Neural progenitor cell (in vitro differentiated cells): ENCODE measurements at regions not wholly inside any gene's neighbourhood (a gene's known extent, or its start where the extent isn't known, plus 50 kb on each side); places are given as distances from the start of the nearest gene placed in this dataset.
"Not testable (repeated sequence)": the region's sequence is repeated elsewhere in the genome, so short reads cannot be mapped to it uniquely, and the experiment has no call there.

Source experiments
- DNase-seq: peaks from one replicate; pipeline ENCODE4 v3.0.0-alpha.2; 2016; ENCODE audit warnings: low spot score
- H2AFZ ChIP-seq: fragments of 200-600 bp; sonication (generic); replicated peaks from 2 replicates; pipeline ENCODE4 v1.6.1; 2016; ENCODE audit warnings: antibody characterized with exemption
- H3F3A ChIP-seq: fragments of 200-600 bp; sonication (generic); 2 replicates; pipeline ENCODE4 v1.6.1; 2016; ENCODE audit warnings: antibody characterized with exemption, low read depth
- H3K27ac ChIP-seq: fragments of 200-600 bp; sonication (generic); 2 replicates; pipeline ENCODE4 v1.5.1; 2016; ENCODE audit warnings: mild to moderate bottlenecking
- H3K27me3 ChIP-seq: fragments of 200-600 bp; sonication (generic); 2 replicates; pipeline ENCODE4 v1.6.1; 2016; ENCODE audit warnings: mild to moderate bottlenecking, moderate library complexity
- H3K36me3 ChIP-seq: fragments of 200-600 bp; sonication (generic); 2 replicates; pipeline ENCODE4 v1.5.1; 2016
- H3K4me1 ChIP-seq: fragments of 200-600 bp; sonication (generic); 2 replicates; pipeline ENCODE4 v1.6.1; 2016; ENCODE audit warnings: mixed run types
- H3K4me2 ChIP-seq: fragments of 200-600 bp; sonication (generic); 2 replicates; pipeline ENCODE4 v1.6.1; 2016
- H3K4me3 ChIP-seq: fragments of 200-600 bp; sonication (generic); 2 replicates; pipeline ENCODE4 v1.5.1; 2016
- H3K79me2 ChIP-seq: fragments of 200-600 bp; sonication (generic); 2 replicates; pipeline ENCODE4 v1.6.1; 2016; ENCODE audit warnings: low read depth
- H3K9ac ChIP-seq: fragments of 200-600 bp; sonication (generic); 2 replicates; pipeline ENCODE4 v1.6.1; 2016
- H3K9me3 ChIP-seq: fragments of 200-600 bp; sonication (generic); 2 replicates; pipeline ENCODE4 v1.5.1; 2016; ENCODE audit warnings: low read depth
- H4K20me1 ChIP-seq: fragments of 200-600 bp; sonication (generic); 2 replicates; pipeline ENCODE4 v1.6.1; 2016; ENCODE audit warnings: low read depth
- H3K27ac Mint-ChIP-seq: 3 replicates; pipeline ENCODE4 v1.8.0; 2021; ENCODE audit warnings: mixed read lengths
- H3K27me3 Mint-ChIP-seq: 2 replicates; pipeline ENCODE4 v1.8.0; 2022; ENCODE audit warnings: low read depth, mild to moderate bottlenecking, inconsistent platforms, moderate library complexity, mixed read lengths; ENCODE audit not compliant: insufficient read depth
- H3K36me3 Mint-ChIP-seq: 3 replicates; pipeline ENCODE4 v1.8.0; 2021; ENCODE audit warnings: mixed read lengths
- H3K4me1 Mint-ChIP-seq: 3 replicates; pipeline ENCODE4 v1.8.0; 2021; ENCODE audit warnings: mixed read lengths
- H3K4me3 Mint-ChIP-seq: 3 replicates; pipeline ENCODE4 v1.8.0; 2021; ENCODE audit warnings: mild to moderate bottlenecking, moderate library complexity, mixed read lengths
- H3K9me3 Mint-ChIP-seq: 3 replicates; pipeline ENCODE4 v1.8.0; 2020; ENCODE audit warnings: mixed read lengths
- CTCF ChIP-seq: fragments of 200-600 bp; sonication (generic); IDR thresholded peaks from 2 replicates; pipeline ENCODE4 v1.5.1; 2017; ENCODE audit warnings: antibody characterized with exemption, mild to moderate bottlenecking
- EZH2 ChIP-seq: fragments of 200-600 bp; sonication (generic); IDR thresholded peaks from 2 replicates; pipeline ENCODE4 v1.6.1; 2017; ENCODE audit warnings: antibody characterized with exemption, mild to moderate bottlenecking, moderate library complexity
- EZH2phosphoT487 ChIP-seq: fragments of 200-600 bp; sonication (generic); IDR thresholded peaks from 2 replicates; pipeline ENCODE4 v1.6.1; 2017; ENCODE audit warnings: antibody characterized with exemption

GRCh38 chr3:96631050-96631449 lies 183.3 kb upstream of the EPHA6 start:
- Mint-ChIP-seq H3K27me3 (peaks cover 2% of the 10 kb centered on the region), H3K36me3 (no peaks in the 10 kb centered on the region), H3K27ac (no peak overlapping the region), H3K4me3 (no peak overlapping the region), H3K9me3 (no peaks in the 10 kb centered on the region), H3K4me1 (no peaks in the 10 kb centered on the region)
- Histone ChIP-seq H3K9ac (no peak overlapping the region), H3F3A (no peaks in the 10 kb centered on the region), H3K27me3 (no peaks in the 10 kb centered on the region), H3K79me2 (no peaks in the 10 kb centered on the region), H3K36me3 (no peaks in the 10 kb centered on the region), H3K4me3 (no peak overlapping the region), H3K27ac (no peak overlapping the region), H3K4me1 (no peaks in the 10 kb centered on the region), H3K4me2 (no peak overlapping the region), H3K9me3 (no peaks in the 10 kb centered on the region), H2AFZ (no peak overlapping the region), H4K20me1 (no peaks in the 10 kb centered on the region)
- TF ChIP-seq CTCF (no peak), EZH2 (no peak), EZH2phosphoT487 (no peak)
- DNase-seq: no peak

GRCh38 chr3:96646596-96646995 lies 167.8 kb upstream of the EPHA6 start:
- H3K36me3 Mint-ChIP-seq: no peaks in the 10 kb centered on the region
- H3K27ac Mint-ChIP-seq: no peak overlapping the region
- no peak overlapping the region for H3K4me3 Mint-ChIP-seq
- Histone ChIP-seq H2AFZ (no peak overlapping the region), H3K79me2 (no peaks in the 10 kb centered on the region), H4K20me1 (no peaks in the 10 kb centered on the region), H3K27me3 (no peaks in the 10 kb centered on the region), H3K9ac (no peak overlapping the region), H3K9me3 (no peaks in the 10 kb centered on the region), H3K4me3 (no peak overlapping the region), H3K36me3 (no peaks in the 10 kb centered on the region), H3K27ac (no peak overlapping the region), H3K4me2 (no peak overlapping the region), H3K4me1 (no peaks in the 10 kb centered on the region), H3F3A (no peaks in the 10 kb centered on the region)
- H3K4me1 Mint-ChIP-seq: no peaks in the 10 kb centered on the region
- no peak for DNase-seq
- TF ChIP-seq EZH2phosphoT487 (no peak), EZH2 (no peak), CTCF (no peak)
- no peaks in the 10 kb centered on the region for H3K27me3 Mint-ChIP-seq
- peaks cover 2% of the 10 kb centered on the region for H3K9me3 Mint-ChIP-seq

- Histone ChIP-seq H4K20me1 (no peaks in the 10 kb centered on the region), H3K9ac (no peak overlapping the region), H3K4me1 (no peaks in the 10 kb centered on the region), H3F3A (no peaks in the 10 kb centered on the region), H3K27ac (no peak overlapping the region), H3K36me3 (no peaks in the 10 kb centered on the region), H3K4me3 (no peak overlapping the region), H2AFZ (no peak overlapping the region), H3K79me2 (no peaks in the 10 kb centered on the region), H3K9me3 (no peaks in the 10 kb centered on the region), H3K4me2 (no peak overlapping the region), H3K27me3 (no peaks in the 10 kb centered on the region)
- Mint-ChIP-seq H3K27ac (no peak overlapping the region), H3K4me3 (no peak overlapping the region), H3K4me1 (no peaks in the 10 kb centered on the region), H3K9me3 (peaks cover 4% of the 10 kb centered on the region), H3K27me3 (no peaks in the 10 kb centered on the region), H3K36me3 (no peaks in the 10 kb centered on the region)
- TF ChIP-seq CTCF: no peak
- no peak for TF ChIP-seq EZH2
- TF ChIP-seq EZH2phosphoT487: no peak
- DNase-seq: no peak
Measured at GRCh38 chr3:96657710-96658109, 156.7 kb upstream of the EPHA6 start.

- H3K9me3 ChIP-seq, DNase-seq, H3K36me3 Mint-ChIP-seq, H2AFZ ChIP-seq, H3K27me3 ChIP-seq, H4K20me1 ChIP-seq, H3K79me2 ChIP-seq, H3K4me1 ChIP-seq, H3K4me1 Mint-ChIP-seq, H3K4me3 Mint-ChIP-seq, H3K4me3 ChIP-seq, H3K9me3 Mint-ChIP-seq, H3K9ac ChIP-seq, H3K36me3 ChIP-seq, H3F3A ChIP-seq, H3K4me2 ChIP-seq, H3K27ac Mint-ChIP-seq, H3K27me3 Mint-ChIP-seq, H3K27ac ChIP-seq: not testable (repeated sequence)
Measured at GRCh38 chr3:96671861-96672595, 142.4 kb upstream of the EPHA6 start.
